SK-N-SH (cell line): ENCODE measurements at regions not wholly inside any gene's neighbourhood (a gene's known extent, or its start where the extent isn't known, plus 50 kb on each side); places are given as distances from the start of the nearest gene placed in this dataset.

Experiments
- EZH2phosphoT487 ChIP-seq: fragments of 200-600 bp; sonication (generic); IDR thresholded peaks from 2 replicates; pipeline ENCODE4 v1.6.1; 2017; ENCODE audit warnings: low read depth, mixed run types, mild to moderate bottlenecking, antibody characterized with exemption, moderate library complexity, borderline replicate concordance
- FOXJ3 ChIP-seq: sonication (generic); formaldehyde crosslinking; IDR thresholded peaks from 2 replicates; pipeline ENCODE4 v1.5.1; 2020; ENCODE audit warnings: mild to moderate bottlenecking, missing genetic modification reagents
- NFIC ChIP-seq: IDR thresholded peaks from 2 replicates; pipeline ENCODE4 v1.4.0; 2012; ENCODE audit warnings: borderline replicate concordance
- POLR2AphosphoS5 ChIP-seq: IDR thresholded peaks from 2 replicates; pipeline ENCODE4 v1.6.1; 2012; ENCODE audit warnings: low read depth, low read length
- RFX5 ChIP-seq: IDR thresholded peaks from 2 replicates; pipeline ENCODE4 v1.6.1; 2012; ENCODE audit warnings: mild to moderate bottlenecking, improper control_type of control experiment, low read length
- SIN3A ChIP-seq: IDR thresholded peaks from 2 replicates; pipeline ENCODE4 v1.6.1; 2012; ENCODE audit warnings: low read depth, mild to moderate bottlenecking, low read length, moderate library complexity, borderline replicate concordance
- SMC3 ChIP-seq: IDR thresholded peaks from 2 replicates; pipeline ENCODE4 v1.6.1; 2012; ENCODE audit warnings: low read depth, low read length, improper control_type of control experiment
- TAF1 ChIP-seq: IDR thresholded peaks from 2 replicates; pipeline ENCODE4 v1.6.1; 2012; ENCODE audit warnings: low read depth, mild to moderate bottlenecking, low read length, moderate library complexity, borderline replicate concordance
- TF ChIP-seq, protein P1 (sequence below): fragments of 200-600 bp; sonication (generic); IDR thresholded peaks from 2 replicates; pipeline ENCODE4 v1.6.1; 2017; ENCODE audit warnings: antibody characterized with exemption, mild to moderate bottlenecking, moderate library complexity

DNA sequence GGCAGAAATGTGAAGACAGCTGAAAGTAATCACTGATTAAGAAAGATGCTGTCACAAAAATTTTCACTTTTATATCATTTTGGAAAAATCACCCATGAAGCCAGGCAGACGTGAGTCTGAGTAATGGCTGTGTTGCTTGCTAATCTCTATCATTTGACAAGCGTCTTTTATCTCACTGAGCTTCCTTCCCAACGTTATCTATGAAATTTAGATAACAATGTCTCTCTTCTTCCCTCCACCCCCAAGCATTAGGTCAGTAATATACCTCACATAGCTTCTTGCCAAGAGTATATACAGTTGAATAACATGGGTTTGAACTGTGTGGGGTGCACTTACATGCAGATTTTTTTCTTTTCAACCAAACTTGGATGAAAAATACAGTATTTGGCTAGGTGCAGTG is 388.6 kb upstream of the NRXN1 start:
- no peak for TF ChIP-seq SMC3
- TF ChIP-seq, protein P1, sequence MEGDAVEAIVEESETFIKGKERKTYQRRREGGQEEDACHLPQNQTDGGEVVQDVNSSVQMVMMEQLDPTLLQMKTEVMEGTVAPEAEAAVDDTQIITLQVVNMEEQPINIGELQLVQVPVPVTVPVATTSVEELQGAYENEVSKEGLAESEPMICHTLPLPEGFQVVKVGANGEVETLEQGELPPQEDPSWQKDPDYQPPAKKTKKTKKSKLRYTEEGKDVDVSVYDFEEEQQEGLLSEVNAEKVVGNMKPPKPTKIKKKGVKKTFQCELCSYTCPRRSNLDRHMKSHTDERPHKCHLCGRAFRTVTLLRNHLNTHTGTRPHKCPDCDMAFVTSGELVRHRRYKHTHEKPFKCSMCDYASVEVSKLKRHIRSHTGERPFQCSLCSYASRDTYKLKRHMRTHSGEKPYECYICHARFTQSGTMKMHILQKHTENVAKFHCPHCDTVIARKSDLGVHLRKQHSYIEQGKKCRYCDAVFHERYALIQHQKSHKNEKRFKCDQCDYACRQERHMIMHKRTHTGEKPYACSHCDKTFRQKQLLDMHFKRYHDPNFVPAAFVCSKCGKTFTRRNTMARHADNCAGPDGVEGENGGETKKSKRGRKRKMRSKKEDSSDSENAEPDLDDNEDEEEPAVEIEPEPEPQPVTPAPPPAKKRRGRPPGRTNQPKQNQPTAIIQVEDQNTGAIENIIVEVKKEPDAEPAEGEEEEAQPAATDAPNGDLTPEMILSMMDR: no peak
- no peak for TF ChIP-seq POLR2AphosphoS5
- no peak for TF ChIP-seq SIN3A
- TF ChIP-seq EZH2phosphoT487: no peak
- no peak for TF ChIP-seq FOXJ3 (CRISPR knock-in tag)
- TF ChIP-seq NFIC: no peak
- no peak for TF ChIP-seq TAF1
- TF ChIP-seq RFX5: no peak
